ENCODE measurements at regions not wholly inside any gene's neighbourhood (a gene's known extent, or its start where the extent isn't known, plus 50 kb on each side); places are given as distances from the start of the nearest gene placed in this dataset.

DNA sequence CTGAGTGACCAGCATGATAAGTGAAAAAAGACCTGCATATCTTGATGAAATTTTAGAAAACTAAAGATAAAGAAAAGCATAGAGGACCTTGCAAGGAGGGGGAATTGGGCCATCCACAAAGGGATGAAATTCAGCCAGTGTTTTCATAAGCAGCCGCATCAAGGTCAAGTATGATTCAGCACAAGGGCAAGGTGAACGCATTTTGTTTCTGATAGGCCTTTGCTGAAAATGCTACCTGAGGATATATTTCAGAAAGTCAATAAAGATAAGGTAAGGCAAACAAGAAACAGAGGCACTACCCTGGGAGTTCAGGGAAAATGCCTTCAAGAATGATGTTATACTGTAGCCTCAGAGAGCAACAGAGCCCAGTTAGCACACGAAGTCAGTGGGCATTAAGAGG, 55.0 kb upstream of the SHH start:
- DNase-seq (ENCODE audit: low spot score): no peak
- no peak for TF ChIP-seq CTCF (IDR thresholded peaks at IDR 0.05; ENCODE audit: poor library complexity, severe bottlenecking)

DNA sequence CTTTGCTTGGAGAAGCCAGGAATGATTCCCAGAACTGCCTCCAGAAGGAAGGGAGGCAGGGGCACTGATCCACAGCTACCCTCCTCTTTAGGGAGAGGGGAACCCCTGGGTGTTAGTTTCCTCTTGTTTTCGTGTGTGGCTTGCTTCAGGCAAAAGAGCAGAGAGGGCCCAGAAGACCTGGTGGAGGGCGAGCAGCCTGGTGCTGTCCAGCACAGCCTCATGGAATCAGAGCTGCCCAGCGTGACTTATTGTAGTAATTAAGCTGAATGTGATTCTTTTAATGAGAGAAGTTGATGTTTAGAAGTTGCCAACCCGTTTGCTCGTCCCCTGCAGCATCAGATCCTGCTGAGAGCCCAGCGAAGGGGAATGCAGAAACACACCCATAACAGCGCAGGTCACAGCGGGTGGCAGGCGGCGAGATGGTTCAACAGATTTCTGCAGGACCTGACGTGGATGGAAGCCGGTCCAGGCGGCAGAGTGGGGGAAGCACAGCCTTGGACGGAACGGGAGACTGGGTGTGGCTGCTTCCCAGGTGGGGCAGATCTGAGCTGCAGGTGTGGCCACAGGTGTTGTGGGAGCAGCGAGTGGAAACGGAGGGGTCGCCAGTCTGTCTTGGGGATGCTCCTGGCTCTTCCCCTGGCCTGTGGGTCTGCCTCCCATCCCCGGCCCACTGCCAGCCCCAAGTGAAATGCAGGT, 53.7 kb upstream of the SHH start:
- H3K27ac ChIP-seq (ENCODE audit: poor library complexity, severe bottlenecking): no peak overlapping the region
- DNase-seq (ENCODE audit: low spot score): no peak
- H3K4me1 ChIP-seq (ENCODE audit: insufficient read depth, poor library complexity, severe bottlenecking): peaks cover 16% of the 10 kb centered on the region

More for the DNA sequence above, 55.0 kb upstream of the SHH start:
- ATAC-seq (ENCODE audit: low read depth): no peak
- no peaks in the 10 kb centered on the region for H3K27me3 ChIP-seq (ENCODE audit: insufficient read depth, poor library complexity, severe bottlenecking)
- no peak overlapping the region for H3K27ac ChIP-seq (ENCODE audit: poor library complexity, severe bottlenecking)
- no peak overlapping the region for H3K4me3 ChIP-seq (ENCODE audit: severe bottlenecking)
- no peaks in the 10 kb centered on the region for H3K9me3 ChIP-seq (ENCODE audit: severe bottlenecking)
- H3K36me3 ChIP-seq (ENCODE audit: low read depth): no peaks in the 10 kb centered on the region
- peaks cover 5% of the 10 kb centered on the region for H3K4me1 ChIP-seq (ENCODE audit: insufficient read depth, poor library complexity, severe bottlenecking)

GRCh38 chr7:155864991-155865690, 52.9 kb upstream of the SHH start:
- H3K27ac ChIP-seq (ENCODE audit: poor library complexity, severe bottlenecking): no peak overlapping the region
- peaks cover 23% of the 10 kb centered on the region for H3K4me1 ChIP-seq (ENCODE audit: insufficient read depth, poor library complexity, severe bottlenecking)
- no peaks in the 10 kb centered on the region for H3K27me3 ChIP-seq (ENCODE audit: insufficient read depth, poor library complexity, severe bottlenecking)
- DNase-seq (ENCODE audit: low spot score): no peak
- no peaks in the 10 kb centered on the region for H3K9me3 ChIP-seq (ENCODE audit: severe bottlenecking)
- no peak for ATAC-seq (ENCODE audit: low read depth)
- no peak overlapping the region for H3K4me3 ChIP-seq (ENCODE audit: severe bottlenecking)
- no peak for TF ChIP-seq CTCF (IDR thresholded peaks at IDR 0.05; ENCODE audit: poor library complexity, severe bottlenecking)
- H3K36me3 ChIP-seq (ENCODE audit: low read depth): no peaks in the 10 kb centered on the region

More for the DNA sequence above, 53.7 kb upstream of the SHH start:
- Histone ChIP-seq H3K27me3 (ENCODE audit: insufficient read depth, poor library complexity, severe bottlenecking) (no peaks in the 10 kb centered on the region), H3K4me3 (ENCODE audit: severe bottlenecking) (no peak overlapping the region), H3K9me3 (ENCODE audit: severe bottlenecking) (no peaks in the 10 kb centered on the region), H3K36me3 (ENCODE audit: low read depth) (no peaks in the 10 kb centered on the region)
- ATAC-seq (ENCODE audit: low read depth): no peak
- no peak for TF ChIP-seq CTCF (IDR thresholded peaks at IDR 0.05; ENCODE audit: poor library complexity, severe bottlenecking)

DNA sequence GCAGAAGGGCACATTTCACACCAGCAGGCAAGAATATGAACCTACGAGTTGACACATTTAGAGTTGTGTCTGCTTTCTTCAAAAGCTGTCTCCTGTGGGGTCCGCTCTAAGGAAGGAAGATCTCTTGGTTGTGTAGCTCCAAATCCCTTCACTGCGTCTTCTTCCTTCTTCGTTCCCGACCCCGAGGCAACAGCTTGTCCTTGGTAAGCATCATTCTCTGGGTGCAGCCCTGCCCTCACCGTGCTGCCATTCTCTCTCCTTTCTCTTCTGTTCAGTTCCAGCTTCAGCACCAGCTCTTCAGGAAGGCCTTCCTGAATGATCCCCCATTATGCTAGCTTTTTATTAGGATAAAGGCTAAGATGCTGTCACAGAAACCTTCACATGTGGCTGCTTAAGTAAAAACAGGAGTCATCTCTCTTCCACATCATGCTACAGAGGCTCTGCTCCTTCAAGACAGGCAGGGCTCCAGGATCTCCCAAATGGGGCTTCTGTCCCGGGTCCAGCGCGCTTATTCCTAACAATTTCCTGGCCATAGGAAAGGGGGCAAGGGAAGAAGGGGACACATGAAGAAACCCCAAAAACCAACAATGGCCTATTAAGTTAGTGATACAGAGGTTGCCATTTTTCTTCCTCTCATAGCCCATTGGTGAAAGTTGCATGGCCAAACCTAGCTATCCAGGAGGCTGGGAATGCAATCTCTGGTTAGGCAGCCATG, 52.2 kb upstream of the SHH start:
- DNase-seq (ENCODE audit: low spot score) (no peak), ATAC-seq (ENCODE audit: low read depth) (no peak)
- TF ChIP-seq CTCF (IDR thresholded peaks at IDR 0.05; ENCODE audit: poor library complexity, severe bottlenecking): no peak
- Histone ChIP-seq H3K27me3 (ENCODE audit: insufficient read depth, poor library complexity, severe bottlenecking) (no peaks in the 10 kb centered on the region), H3K4me3 (ENCODE audit: severe bottlenecking) (no peak overlapping the region), H3K4me1 (ENCODE audit: insufficient read depth, poor library complexity, severe bottlenecking) (peaks cover 23% of the 10 kb centered on the region), H3K27ac (ENCODE audit: poor library complexity, severe bottlenecking) (no peak overlapping the region), H3K36me3 (ENCODE audit: low read depth) (no peaks in the 10 kb centered on the region), H3K9me3 (ENCODE audit: severe bottlenecking) (no peaks in the 10 kb centered on the region)

All from RWPE2 (cell line).